NAMALWA (cell line): ENCODE measurements at regions not wholly inside any gene's neighbourhood (a gene's known extent, or its start where the extent isn't known, plus 50 kb on each side); places are given as distances from the start of the nearest gene placed in this dataset.

Experiments used
- DNase-seq: peaks from one replicate; pipeline ENCODE4 v3.0.0-alpha.2; 2015; ENCODE audit warnings: low spot score

DNA sequence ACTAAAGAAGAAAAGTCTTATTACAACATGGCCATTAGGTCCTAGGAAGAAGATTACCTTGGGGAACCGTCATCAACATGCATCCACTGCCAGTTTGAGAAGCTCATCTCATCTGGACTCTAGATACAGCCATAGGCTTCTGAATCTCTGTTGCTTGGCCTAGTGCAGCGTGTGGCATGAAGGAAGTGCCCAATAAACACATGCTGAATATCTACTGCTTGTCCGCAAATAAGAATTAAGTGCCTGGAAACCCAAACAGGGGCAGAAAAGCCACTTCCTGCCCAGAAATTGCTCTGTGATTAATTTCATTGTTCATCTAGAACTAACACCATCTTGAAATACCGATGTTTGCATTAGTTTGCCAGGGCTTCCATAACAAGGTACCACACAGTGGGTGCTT lies 241.1 kb upstream of the KLF3 start:
- no peak for DNase-seq

DNA sequence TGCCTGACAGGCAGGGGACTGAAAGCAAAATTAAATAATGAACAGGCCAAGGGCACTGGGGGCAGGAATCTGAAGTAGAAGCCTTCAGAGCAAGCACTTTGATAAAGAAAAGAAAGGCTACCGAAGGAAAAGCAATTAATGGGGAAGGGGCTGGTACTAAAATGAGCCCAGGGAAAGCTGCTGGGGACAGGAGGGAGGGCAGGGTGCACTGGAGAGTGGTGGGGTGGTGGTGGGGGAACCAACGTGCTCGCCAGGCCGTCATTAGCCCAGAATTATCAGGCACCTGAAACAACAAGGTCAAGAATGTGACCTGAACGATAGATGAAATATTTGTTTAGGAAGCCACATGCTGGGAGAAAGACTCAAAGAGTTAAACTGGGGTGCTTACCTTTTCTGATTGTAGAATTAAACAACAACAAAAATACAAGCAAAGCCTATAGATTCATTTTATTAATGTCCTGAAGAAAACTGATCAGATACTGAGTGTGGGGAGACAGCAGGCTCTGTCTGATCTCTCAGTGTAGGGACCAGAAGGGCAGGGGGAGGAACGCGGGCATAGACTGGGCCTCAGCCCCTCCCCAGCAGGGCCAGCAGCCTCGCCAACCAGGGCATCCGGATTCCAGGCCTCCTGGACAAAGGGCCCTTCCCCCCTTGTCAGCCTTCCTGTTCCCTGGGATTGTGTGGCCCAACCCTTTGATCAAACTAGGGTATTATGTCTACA lies 239.7 kb upstream of the KLF3 start:
- DNase-seq: no peak

DNA sequence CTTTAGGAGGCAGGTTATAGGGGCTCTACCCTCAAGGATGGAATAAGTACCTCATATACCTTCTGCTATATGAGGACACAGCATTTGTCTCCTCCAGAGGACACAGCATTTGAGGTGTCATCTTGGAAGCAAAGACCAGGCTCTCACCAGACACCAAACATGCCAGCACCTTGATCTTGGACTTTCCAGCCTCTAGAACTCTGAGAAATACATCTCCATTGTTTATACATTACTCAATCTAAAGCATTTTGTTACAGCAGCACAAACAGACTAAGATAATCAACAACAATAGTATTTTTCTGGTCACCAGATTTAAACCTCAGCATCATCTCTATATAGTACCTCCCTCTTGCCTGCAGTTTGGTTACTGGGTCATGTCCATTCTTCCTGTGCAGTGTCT lies 237.5 kb upstream of the KLF3 start:
- no peak for DNase-seq

DNA sequence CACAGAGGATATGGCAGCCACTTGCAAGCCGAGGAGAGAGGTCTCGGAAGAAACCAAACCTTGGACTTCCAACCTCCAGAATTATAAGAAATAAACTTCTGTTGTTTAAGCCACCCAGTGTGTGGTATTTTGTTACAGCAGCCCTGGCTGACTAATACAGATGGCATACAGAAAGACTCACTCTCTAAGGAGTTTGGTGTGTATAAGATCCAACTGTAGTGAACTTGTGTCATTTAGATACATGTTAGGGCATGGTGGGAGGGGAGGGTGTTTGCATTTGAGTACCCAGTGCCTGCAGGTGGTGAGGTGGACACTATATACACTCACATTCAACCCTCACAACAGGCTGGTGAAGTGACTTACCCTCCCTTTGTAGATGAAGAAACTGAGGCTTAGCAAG lies 233.2 kb upstream of the KLF3 start:
- DNase-seq: no peak

DNA sequence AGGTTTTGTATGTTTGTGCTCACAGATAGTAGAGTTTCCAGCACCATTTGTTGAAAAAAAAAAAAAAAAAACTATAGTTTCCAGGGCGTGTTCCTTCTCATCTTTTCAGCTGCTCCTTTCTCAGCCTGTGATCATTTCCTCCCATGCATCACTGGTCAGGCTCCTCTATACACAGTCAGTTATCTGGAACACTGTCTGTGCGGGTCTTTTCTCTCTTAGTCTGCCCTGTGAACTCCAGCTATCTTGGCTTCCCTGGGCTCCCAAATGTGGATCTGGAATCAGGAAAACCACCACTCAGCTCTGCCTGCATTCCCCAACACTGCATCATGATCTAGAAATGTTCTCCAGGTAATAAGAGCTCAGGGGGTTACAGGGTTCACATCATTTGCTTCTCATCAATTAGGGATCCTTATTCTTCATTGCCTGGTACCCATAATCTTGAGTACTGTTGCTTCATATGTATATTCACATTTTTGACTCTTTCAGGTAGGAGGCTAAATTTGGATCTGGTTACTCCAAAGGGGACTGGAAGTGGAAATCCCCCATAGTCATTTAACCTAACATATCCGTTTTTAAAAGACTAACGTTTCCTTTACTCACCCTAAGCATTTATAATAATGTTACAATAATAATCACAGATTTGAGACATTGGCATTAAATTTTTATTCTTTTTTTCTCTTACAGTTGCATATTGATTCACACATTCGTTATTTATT lies 221.8 kb upstream of the KLF3 start:
- DNase-seq: no peak

DNA sequence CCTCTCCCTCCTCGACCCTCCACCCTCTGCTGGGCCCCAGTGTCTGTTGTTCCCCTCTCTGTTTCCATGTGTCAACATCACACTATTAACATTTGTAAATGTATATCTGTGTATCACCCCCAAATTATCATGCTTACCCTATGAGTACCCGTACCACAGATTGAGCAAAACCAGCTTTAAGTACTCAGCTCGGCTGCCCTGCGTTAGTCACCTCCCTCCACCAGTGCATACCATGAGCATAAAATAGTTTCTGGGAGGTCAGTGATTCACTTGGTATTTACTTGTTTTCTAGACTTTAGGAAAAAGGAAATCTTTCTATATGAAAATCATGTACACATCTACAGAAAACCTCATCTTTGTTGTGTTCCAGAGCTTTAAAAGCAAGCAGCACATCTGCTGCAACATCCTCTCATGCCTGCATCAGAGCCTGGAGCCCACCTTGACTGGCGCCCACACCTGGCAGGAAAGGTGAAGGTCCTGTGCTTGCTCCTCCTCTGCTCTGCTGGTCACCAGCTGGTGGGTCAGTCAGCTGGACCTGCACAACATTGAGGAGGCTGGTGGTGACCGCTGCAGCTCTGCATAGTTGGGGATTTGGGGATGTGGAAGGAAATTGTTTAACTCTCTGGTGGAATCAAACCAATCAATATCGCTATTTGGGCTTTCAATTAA lies 214.4 kb upstream of the KLF3 start:
- DNase-seq: no peak

DNA sequence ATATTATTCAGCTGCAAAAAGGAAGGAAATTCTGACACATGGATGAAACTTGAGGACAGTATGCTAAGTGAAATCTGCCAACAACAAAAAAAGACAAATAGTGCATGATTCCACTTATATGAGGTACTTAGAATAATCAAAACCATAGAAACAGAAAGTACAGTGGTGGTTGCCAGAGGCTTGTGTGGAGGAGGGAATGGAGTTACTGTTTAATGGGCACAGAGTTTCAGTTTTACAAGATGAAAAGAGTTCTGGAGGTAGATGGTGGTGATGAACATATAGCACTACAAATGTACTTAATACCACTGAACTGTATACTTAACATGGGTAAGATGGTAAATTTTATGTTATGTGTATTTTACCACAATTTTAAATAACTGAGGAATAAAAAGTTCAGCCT lies 212.0 kb upstream of the KLF3 start:
- no peak for DNase-seq

DNA sequence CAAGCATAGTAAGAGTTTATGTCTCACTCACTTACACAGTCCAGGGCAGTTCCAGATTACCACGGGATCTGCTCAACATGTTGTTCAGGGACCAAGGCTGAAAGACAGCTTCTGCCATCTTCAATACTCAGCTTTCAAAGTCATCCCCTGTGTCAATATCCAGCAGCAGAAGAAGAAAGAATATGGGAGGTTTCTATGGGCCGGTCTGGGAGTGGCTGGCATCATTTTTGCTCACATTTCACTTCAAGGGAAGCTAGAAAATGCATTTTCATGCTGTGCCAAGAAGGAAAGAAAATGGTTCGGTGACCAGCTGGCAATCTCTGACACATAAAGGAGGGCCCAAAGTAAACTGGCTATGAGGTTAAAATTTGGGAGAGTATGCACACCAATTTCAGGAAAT lies 211.5 kb upstream of the KLF3 start:
- DNase-seq: no peak

DNA sequence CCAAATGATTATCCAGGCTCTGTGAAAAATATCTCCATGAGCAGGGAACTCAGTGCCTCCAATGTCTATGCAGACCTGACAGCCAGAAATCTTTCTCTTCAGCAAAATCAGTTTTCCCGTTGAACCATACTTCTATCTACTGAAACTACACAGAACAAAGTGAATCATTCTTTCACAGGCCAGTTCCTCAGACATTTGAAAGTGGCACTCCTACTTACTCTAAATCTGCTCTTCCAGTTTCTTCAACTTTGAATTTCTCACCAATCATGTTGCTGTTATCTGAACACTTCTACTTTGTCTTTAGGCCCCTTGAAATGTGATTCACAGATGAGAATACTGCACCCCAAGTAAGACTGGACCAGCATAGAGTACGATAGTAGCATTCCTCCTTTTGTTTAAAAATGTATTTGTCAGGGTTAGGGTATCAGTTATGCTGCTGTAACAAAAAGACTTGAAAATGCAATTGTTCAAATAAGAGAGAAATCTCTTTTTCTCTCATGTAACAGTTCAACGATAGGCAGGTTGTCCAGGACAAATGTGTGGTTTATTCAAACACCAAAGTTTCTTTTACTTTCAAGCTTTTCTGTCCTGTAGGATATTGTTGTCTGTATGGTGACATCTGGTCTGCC lies 210.6 kb upstream of the KLF3 start:
- no peak for DNase-seq

DNA sequence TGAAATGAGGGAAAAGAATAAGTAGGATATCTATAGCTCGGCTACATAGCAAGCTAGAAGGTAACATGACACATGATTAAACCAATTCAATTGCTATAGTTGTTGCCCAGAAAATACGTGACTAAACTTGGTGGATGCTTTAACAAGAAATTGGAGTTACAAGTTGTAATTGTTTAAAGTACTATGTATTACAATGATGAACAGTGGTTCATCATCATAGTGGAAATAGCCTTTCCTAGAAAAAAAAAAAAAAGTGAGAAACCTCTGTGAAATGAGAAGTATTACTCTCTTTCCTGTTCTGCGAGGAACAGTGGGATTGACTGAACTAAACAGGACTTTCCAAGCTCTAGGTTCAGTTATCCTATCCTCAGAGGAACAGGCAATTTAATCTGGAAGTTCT lies 209.7 kb upstream of the KLF3 start:
- DNase-seq: no peak

DNA sequence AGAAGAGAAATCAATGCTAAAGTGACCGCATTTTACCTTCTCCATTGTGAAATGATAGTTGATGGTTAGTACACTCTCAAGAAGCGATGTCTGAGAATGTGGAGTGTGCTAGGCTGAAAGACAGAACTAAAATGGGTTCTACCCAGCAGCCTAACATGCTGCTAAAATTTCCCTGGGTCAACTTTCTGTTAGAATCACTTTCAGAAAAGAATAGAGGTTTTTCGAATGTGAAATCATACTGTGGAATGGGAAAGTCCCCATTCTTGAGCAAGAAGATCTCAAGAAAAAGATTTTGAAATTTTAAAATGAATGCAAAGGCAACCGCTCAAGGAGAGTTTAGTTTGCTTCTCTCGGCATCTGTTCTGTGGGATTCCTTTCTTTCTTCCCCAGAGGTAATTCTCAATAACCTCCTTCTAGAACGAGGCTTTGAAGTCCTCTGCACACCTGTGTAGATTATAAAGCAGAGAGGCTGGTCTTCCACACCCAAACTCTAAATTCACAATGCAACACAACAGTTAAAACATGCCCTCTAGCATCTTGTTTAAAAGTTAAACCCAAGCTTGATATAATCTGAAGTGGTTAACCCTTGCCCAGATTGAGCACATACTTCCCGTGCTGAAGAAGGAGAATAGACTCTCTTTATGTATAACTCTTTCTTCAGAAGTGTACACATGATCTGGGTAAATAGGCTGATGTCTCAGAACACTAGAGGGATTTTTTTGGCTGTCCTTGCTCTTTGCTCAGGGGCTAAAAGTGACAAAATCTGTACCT lies 208.7 kb upstream of the KLF3 start:
- DNase-seq: no peak

DNA sequence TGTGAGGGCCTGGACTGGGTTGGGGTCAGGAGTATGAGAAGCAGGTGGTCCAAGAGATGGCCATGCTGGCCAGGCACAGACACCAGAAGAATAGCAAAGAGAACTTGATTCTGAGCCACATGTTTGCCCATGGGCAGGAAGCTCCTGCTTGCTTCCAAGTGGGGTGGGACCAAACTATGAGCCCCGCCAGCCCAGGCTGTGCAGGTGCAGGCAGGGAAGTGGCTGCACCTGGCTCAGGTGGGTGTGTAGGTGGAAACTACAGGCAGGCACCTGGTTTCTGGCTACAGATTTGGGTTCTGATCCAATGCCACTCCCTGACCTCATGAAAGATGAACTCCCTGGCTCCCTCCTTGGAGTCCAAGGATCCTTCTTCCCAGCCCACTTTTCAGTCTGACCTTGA lies 207.9 kb upstream of the KLF3 start:
- no peak for DNase-seq

DNA sequence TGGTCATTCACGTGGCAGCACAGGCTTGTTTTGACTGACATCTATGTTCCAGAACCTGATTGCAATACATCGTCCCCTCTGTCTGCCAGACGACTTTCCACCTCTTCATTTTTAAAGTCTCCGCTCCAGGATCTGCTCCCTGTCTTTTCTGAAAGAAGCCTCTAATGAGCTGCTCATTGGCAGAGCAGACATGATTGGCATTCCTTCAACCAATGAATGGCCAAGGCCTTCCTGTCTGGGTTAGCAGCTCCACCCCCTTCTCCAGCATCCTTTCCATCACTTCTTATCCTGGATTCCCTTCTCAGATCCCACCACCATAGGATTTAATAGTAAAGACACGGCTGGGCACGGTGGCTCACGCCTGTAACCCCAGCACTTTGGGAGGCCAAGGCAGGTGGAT lies 202.7 kb upstream of the KLF3 start:
- no peak for DNase-seq

DNA sequence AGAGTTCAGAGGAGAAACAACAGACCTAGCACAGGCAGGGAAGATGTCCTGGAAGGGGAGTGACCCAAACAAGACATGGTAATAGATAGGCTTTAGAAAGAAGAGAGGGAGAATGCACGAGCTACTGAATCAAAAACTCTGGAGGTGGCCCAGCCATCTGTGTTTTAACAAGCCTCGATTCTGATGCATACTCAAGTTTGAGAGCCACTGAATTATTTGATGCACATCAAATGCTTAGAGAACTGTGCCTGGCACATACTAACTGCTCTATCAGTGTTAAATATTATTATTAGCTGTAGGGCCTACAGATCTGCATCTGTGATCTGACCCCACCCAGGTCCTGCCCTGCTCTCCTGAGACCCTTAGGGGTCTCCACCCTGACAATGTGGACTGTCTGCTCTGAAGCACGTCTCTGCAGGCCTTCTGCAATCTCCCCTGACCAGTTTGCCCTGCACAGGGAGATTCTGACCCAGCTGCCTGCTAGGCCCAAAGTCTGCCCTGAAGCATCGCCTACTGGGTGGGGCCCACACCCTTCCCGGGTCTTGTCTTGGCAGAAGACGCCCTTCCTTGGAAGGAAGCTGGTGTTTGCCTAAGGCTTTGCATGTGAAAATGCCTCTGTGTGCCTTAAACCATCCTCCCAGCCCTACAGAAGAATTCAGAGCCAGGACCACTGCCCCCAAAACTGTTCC lies 201.5 kb upstream of the KLF3 start:
- DNase-seq: no peak

DNA sequence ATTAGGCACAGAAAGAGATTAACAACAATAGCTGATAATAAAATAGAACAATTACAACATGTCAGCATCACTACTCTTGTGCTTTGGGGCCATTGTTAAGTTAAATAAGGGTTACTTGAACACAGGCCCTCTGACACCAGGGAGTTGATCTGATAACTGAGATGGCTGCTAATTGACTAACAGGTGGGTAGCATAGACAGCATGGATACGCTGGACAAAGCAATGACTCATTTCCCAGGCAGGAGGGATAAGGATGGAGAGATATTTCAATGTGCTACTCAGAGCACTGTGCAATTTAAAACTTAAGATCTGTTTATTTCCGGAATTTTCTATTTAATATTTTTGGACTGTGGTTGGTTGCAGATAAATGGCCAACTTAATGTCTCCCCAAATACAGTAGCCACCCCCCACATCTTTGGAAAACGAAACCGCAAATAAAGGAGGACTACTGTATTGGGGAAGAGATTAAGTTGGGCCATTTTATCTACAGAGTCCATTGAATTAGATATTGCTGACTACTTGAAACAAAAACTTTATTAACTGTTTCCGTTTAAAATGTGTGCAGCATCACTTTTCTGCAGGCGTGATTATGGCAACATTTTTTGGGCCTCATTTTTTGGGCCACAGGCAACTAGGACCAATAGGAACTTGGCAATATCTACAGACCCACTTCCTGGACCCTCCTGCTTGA lies 200.6 kb upstream of the KLF3 start:
- DNase-seq: no peak

DNA sequence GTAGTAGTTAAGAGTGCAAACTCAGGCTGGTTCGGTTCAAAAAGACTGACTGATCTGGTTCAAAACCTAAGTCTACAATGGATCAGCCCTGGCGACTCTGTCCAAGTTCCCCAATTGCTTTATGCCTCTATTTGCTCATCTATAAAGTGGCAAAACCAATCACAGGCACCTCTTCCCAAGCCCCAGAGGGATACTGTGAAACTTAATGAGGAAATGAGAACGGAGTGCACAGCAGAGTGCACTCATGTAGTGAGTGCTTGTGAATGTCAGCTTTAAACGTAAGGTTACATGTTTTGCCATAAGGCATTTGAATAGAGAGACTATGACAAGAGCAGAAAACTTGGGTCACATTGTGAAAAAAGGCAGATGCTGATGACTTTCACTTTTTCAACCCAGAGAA lies 199.7 kb upstream of the KLF3 start:
- DNase-seq: no peak

DNA sequence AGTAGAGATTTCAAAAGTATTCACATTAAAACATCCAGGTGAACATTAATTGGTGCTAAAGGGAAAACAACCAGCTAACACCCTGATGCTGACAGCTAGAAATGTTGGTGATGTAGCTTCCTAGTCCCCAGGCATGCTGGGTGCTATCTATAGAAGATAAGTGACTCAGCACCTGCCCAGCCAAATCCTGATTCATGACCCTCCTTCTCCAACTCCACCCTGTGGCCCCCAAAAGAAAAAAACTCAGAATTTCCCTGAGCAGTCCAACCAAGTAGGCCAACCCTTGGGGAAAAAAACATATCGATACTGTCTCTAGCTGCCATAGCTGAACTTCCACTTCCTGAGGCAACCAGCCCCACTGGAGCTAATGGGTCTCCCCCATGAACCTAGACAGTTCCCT lies 197.6 kb upstream of the KLF3 start:
- DNase-seq: no peak

DNA sequence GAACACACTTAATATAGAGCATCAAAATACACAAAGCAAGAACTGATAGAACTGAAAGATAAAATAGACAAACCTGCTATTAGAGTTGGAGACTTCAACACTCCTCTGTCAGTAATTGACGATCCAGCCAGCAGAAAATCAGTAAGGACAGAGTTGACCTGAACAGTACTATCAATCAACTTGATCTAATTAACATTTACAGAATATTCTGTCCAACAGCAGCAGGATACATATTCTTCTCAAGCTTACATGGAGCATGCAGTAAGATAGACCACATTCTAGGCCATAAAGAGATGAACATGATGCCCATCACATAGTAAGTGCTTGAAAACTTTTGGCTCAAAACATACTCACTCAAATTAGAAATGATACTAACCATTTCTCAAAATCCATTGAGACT lies 196.7 kb upstream of the KLF3 start:
- DNase-seq: no peak

DNA sequence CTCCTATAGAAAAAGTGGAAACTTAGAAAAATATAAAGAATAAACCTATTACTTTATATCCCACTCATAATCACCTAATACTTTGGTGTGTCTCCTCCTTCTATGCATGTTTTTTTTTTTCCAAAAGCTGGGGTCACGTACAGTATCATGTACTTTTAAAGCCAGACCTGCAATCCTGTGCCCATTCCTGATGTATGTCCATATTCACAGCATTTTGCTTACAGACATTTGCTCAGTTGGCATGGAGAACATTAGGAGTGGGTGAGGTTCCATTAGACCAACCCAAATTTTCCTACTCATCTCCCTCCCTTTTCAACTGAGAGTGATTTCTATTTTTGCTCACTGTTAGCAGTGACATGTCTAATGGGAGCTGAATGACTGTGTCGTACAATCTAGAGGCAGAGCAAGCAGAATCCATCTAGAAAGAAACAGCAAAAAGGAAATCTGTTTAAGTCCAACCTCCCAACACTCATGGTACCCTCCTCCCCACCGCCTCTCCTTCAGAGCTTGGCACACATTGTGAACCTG lies 195.6 kb upstream of the KLF3 start:
- no peak for DNase-seq

DNA sequence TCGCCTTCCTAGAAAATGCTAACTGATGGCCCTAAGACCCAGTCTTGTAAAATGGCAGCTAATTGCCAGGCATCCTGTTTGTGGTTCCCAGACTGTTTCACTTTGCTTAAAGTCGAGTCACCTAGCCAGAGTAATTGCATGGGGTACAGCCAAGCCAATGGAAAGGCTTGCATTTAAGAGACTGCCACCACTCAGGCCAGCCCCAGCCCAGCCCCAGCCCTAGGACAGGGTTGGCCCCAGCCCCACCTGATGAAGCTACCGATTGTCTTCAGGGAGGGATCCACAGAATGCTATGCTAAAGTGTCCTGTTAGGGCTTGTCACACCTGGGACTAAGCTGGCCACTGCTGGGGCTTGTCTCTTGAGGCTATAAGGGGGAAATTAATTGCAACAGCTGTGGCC lies 194.6 kb upstream of the KLF3 start:
- DNase-seq: no peak

DNA sequence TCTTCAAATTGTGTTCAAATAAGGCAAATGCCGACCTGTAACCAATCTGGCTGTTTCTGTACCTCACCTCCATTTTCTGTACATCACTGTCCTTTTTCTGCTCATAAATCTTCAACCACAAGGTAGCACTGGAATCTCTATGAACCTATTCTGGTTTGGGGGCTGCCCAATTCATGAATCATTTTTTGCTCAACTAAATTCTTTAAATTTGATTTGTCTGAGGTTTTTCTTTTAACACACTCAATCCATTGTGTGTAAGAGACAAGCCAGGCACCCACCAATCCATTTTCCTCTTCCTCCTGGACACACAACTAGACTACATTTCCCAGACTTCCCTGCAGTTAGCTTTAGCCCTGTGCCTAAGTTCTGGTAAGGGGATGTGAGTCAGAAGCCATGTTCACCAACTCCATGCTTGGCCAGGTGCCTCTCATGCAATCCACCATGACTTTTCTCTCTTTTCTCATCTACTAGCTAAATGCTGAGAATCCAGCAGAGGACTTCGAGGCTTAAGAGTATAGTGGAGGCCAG lies 193.2 kb upstream of the KLF3 start:
- no peak for DNase-seq
